NCI-H510A (cell line): ENCODE measurements at regions not wholly inside any gene's neighbourhood (a gene's known extent, or its start where the extent isn't known, plus 50 kb on each side); places are given as distances from the start of the nearest gene placed in this dataset.

ENCODE experiments used
- DNase-seq: peaks from one replicate; lab custom pipeline; 2025; lab: John Stamatoyannopoulos, UW

DNA sequence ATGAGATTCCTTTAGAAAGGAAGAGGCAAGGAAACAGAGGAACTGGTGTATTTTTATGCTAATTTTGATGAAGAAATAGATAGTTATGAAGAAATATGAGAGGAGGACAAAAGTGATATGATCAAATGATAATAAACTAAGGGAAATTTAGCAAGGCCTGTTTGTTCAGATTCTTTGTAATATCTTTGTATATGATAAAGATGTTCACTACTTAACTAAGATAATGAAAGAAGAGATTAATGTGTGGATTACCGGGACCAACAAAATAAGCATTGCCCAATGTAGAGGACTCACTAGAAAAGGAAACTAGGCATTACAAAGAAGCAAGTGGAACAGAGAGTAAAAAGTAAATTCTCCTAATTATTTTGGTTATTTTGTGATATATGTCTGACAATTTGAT is 99.0 kb upstream of the FIGN start:
- DNase-seq = no peak

DNA sequence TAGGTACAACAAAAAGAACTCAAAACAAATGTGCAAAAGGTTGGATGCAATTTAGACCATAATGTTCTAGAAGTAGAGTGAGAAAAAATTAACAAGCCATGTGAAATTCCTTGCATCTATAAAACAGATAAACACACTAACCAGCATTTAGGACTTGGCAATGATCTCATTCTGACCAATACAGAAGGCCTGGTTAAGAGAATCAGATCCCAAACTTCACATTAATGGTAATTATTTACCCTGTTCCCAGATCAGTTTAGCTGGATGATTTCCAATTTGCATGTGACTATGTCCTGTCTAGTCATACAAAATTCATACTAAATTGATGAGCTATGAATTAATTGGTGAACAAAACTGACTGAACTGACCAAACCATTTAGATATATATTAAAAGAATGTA is 98.4 kb upstream of the FIGN start:
- DNase-seq = no peak

DNA sequence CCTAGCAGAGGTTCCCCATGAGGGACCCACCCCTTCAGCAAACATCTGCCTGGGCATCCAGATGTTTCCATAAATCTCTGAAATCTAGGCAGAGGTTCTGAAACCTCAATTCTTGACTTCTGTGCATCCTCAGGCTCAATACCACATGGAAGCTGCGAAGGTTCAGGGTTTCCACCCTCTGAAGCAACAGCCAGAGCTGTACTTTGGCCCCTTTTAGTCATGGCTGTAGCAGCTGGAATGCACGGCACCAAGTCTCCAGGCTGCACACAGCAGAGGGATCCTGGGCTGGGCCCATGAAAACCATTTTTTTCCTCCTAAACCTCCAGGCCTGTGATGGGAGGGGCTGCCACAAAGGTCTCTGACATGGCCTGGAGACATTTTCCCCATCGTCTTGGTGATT is 93.0 kb upstream of the FIGN start:
- DNase-seq = no peak

DNA sequence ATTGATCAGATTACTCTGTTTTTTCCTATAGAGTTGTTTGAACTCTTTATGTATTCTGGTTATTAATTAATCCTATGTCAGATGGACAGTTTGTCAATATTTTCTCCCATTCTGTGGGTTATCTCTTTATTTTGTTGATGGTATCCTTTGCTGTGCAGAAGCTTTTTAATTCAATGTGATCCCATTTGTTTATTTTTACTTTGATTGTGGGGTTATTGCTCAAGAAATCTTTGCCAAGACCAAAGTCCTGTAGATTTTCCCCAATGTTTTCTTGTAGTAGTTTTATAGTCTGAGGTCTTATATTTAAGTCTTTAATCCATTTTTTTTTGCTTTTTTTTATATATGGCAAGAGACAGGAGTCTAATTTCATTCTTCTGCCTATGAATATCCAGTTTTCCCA is 86.2 kb upstream of the FIGN start:
- DNase-seq = no peak

DNA sequence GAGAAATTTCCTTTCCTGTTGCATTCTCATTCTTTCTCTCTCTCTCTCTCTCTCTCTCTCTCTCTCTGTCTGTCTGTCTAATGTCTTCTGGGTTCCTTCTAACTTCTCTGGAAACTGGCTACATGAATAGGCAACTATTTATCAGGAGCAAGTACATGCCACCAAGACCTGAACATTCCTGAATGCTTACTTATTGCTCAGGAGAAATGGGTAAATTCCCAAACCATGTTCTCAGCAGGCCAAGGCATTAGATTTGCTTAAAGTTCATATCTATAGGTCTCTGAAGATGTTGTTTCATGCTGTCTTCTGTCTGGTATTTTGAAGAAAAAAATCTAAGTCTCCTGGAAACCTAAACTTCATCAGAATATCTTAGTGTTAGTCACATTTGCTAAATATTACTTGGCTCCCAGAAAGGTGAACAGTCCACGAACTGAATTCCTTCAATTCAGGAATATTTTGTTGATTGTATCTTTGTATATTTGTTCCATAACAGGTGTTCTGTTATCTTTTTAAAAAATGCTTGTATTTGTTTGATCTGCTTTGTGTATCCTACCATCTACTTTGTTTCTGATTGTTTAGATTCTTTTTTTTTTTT is 77.2 kb upstream of the FIGN start:
- DNase-seq = no peak

DNA sequence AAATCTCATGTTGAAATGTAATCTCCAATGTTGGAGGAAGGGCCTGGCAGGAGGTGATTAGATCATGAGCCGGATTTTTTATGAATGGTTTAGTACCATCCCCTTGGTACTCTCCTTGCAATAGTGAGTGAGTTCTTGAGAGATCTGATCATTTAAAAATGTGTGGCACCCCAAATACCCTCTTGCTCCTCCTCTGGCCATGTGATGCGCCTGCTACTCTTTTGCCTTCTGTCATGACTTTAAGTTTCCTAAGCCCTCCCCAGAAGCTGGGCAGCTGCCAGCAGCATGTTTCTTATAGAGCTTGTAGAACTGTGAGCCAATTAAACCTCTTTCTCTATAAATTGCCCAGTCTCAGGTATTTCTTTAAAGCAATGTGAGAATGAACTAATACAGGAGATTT is 72.6 kb upstream of the FIGN start:
- no peak for DNase-seq

DNA sequence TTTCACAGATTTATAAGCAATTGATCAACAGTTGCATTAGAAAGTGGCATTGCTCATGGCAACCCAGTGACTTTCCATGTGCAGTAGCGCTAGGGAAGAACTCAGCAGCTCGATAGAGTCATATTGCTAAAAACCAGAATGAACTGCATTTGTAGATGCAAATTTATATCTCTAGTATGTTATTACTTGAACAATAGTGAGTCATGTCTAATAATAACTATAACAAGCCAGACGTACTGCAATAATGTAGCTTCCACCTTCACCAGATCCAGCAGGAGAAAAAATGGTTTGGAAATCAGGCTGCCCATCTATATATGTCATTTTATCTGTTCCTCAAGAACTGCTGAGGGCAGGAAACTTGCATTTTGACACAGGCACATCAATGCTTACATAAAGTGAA is 66.5 kb upstream of the FIGN start:
- no peak for DNase-seq

DNA sequence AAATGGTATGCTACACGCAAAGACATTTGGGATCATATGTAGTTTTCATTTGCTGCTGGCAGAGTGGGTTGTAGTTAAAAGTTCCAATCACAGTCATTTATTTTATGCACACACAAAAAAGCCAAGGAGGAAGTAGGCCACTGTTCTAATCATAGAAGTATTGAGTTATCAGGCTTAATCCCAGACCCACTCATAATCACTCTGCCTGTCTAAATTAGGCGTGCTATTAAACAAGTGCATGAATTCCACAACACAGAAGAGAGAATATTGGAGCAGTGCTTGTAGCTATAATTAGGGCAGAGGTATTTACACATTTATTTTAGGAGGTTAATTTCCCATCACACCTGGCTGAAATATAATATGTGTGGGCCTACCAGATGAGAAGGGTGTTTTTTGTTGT is 65.7 kb upstream of the FIGN start:
- DNase-seq = no peak

DNA sequence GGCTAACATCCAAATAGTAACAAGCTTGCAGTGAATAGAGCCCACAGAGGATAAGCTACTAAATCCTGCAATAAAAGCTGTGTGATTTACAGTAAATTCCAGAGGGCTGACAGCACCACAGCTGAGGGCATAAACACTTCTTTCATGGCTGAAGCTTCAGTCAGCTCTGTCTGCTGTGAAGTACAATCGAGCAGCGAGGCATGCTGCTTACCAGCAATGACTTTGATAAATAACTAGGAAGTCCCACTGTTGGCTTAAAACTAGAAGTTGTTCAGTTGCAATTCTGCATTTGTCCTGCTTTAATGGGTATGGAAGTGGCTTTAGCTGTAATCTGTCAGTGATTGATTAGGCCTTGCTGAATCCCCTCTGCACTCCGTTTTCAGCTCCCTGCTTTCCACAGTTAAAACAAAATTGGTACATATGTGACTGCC is 65.2 kb upstream of the FIGN start:
- DNase-seq = no peak

DNA sequence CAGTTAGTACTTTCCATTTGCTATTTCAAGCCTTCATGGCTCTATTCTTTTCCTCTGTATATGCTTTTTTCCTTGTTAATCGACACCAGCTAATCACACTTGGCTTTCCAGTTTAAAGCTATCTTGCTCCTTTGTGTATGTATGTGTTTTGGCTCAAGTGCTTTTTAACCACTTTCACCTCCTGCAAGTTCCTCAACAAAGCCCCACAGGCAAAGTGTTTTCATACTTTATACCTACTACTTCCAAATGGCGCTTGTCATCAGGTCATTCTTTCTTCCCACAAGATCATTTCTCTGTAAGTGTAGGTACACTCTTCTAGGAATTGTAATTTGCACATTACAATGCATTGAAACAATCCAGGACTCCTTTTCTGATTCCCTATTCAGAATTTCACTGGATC is 64.0 kb upstream of the FIGN start:
- no peak for DNase-seq

DNA sequence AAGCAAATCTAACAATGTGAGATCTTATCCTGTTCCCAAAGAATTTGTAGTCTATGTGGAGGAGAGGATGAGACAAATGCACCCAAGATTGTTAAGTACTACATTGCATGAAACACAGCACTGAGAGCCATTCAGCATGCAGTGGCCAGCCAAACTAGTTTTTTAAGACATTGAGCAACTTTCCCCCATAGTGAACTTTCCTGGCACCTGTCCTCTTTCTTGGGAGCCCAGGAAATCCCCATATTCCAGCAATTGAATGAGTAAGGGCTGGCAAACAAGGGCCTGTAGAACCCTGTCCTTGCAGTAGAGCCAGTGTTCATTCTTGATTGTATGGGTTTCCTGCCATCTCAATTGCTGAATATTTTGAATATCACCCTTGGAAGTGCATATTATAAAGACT is 58.8 kb upstream of the FIGN start:
- no peak for DNase-seq
